Gastrocnemius medialis (tissue), 4 donors: ENCODE measurements at regions not wholly inside any gene's neighbourhood (a gene's known extent, or its start where the extent isn't known, plus 50 kb on each side); places are given as distances from the start of the nearest gene placed in this dataset.

ENCODE experiments used
- POLR2A ChIP-seq, 2 donors: fragments of 450-650 bp; IDR thresholded peaks; one replicate each; pipeline ENCODE4 v1.6.1; 2017; ENCODE audit warnings: antibody characterized with exemption in 2 of 2, mild to moderate bottlenecking in 2 of 2, moderate library complexity in 2 of 2
- TF ChIP-seq, protein P1 (sequence below), 5 experiments: fragments of 450-650 bp in 3 of 5; fragments of 200-600 bp in 2 of 5; sonication (generic) in 2 of 5; IDR thresholded peaks in 4 of 5; conservative IDR thresholded peaks in 1 of 5; 1 replicate in 4 of 5; 2 replicates in 1 of 5; pipeline ENCODE4 v1.5.1; 2016 to 2019; ENCODE audit warnings: antibody characterized with exemption in 5 of 5, mild to moderate bottlenecking in 3 of 5, moderate library complexity in 3 of 5

- TF ChIP-seq, protein P1, sequence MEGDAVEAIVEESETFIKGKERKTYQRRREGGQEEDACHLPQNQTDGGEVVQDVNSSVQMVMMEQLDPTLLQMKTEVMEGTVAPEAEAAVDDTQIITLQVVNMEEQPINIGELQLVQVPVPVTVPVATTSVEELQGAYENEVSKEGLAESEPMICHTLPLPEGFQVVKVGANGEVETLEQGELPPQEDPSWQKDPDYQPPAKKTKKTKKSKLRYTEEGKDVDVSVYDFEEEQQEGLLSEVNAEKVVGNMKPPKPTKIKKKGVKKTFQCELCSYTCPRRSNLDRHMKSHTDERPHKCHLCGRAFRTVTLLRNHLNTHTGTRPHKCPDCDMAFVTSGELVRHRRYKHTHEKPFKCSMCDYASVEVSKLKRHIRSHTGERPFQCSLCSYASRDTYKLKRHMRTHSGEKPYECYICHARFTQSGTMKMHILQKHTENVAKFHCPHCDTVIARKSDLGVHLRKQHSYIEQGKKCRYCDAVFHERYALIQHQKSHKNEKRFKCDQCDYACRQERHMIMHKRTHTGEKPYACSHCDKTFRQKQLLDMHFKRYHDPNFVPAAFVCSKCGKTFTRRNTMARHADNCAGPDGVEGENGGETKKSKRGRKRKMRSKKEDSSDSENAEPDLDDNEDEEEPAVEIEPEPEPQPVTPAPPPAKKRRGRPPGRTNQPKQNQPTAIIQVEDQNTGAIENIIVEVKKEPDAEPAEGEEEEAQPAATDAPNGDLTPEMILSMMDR (IDR thresholded peaks at IDR 0.05 in 4 of 5, conservative IDR thresholded peaks at IDR 0.05 in 1 of 5): peak in 1 of 5 experiments; percentile 14
- no peak for TF ChIP-seq POLR2A (IDR thresholded peaks at IDR 0.05)
Measured at GRCh38 chr2:126777620-126777978, 121.1 kb upstream of the TEX51 start.
